Panc1 (cell line): ENCODE measurements at regions not wholly inside any gene's neighbourhood (a gene's known extent, or its start where the extent isn't known, plus 50 kb on each side); places are given as distances from the start of the nearest gene placed in this dataset.

Experiments used
- ATAC-seq: fragments of 200-7000 bp; cut with Tn5 transposase; 2 replicates; pipeline ENCODE4 v1.9.1; 2020; ENCODE audit warnings: mild to moderate bottlenecking, moderate library complexity
- BruUV-seq: library from RNA; stranded (reverse); fragments of 400-500 nt; replicated peaks from 2 replicates; lab custom pipeline; 2021; lab: Mats Ljungman, UMichigan
- CTCF ChIA-PET: fragments of 300-600 bp; sonication (Branson Sonifier 250); formaldehyde crosslinking; loops from one replicate; lab custom pipeline; 2022; ENCODE audit warnings: antibody characterized with exemption; lab: Charles Lee
- POLR2A ChIA-PET: fragments of 300-600 bp; sonication (Branson Sonifier 250); formaldehyde crosslinking; loops from one replicate; lab custom pipeline; 2022; ENCODE audit warnings: antibody characterized with exemption; lab: Charles Lee
- DNase-seq: peaks from one replicate; pipeline ENCODE4 v3.0.0-alpha.2; 2010; ENCODE audit warnings: low read depth, low spot score
- H3K27ac ChIP-seq: 2 replicates; pipeline ENCODE4 v1.5.1; 2011; ENCODE audit warnings: mild to moderate bottlenecking, low read length, inconsistent platforms
- H3K27me3 ChIP-seq: fragments of 200-500 bp; sonication (Bioruptor generic); 2 replicates; pipeline ENCODE4 v1.6.0; 2014; ENCODE audit warnings: low read length, inconsistent platforms; ENCODE audit not compliant: control insufficient read depth, insufficient read depth
- H3K36me3 ChIP-seq: fragments of 200-500 bp; sonication (Bioruptor generic); 2 replicates; pipeline ENCODE4 v1.5.1; 2014; ENCODE audit warnings: inconsistent platforms, mild to moderate bottlenecking, low read length, moderate library complexity; ENCODE audit not compliant: control insufficient read depth, insufficient read depth
- H3K4me1 ChIP-seq: 2 replicates; pipeline ENCODE4 v1.5.1; 2011; ENCODE audit warnings: inconsistent platforms, mild to moderate bottlenecking, low read length, moderate library complexity; ENCODE audit not compliant: control insufficient read depth, insufficient read depth
- H3K4me3 ChIP-seq, 2 experiments: 2 replicates each; pipeline ENCODE4 v1.5.1; 2011 to 2012; ENCODE audit warnings: low read depth in 2 of 2, low read length in 2 of 2, mild to moderate bottlenecking in 2 of 2, inconsistent platforms in 1 of 2, moderate library complexity in 1 of 2
- H3K9me3 ChIP-seq: fragments of 200-500 bp; sonication (Bioruptor generic); 2 replicates; pipeline ENCODE4 v1.5.1; 2014; ENCODE audit warnings: low read depth, mild to moderate bottlenecking, inconsistent platforms, low read length, moderate library complexity; ENCODE audit not compliant: control insufficient read depth, insufficient read depth
- CTCF ChIP-seq: fragments of 450-650 bp; IDR thresholded peaks from 2 replicates; pipeline ENCODE4 v1.5.1; 2017; ENCODE audit warnings: mild to moderate bottlenecking
- POLR2AphosphoS5 ChIP-seq: IDR thresholded peaks from 2 replicates; pipeline ENCODE4 v1.6.1; 2012; ENCODE audit warnings: mild to moderate bottlenecking, low read depth, low read length, moderate library complexity
- SIN3A ChIP-seq: IDR thresholded peaks from 2 replicates; pipeline ENCODE4 v1.6.1; 2012; ENCODE audit warnings: low read depth, mild to moderate bottlenecking, low read length, moderate library complexity, borderline replicate concordance; ENCODE audit not compliant: insufficient read depth
- TCF7L2 ChIP-seq: IDR thresholded peaks from 2 replicates; pipeline ENCODE4 v1.6.1; 2011; ENCODE audit warnings: mild to moderate bottlenecking, low read depth, low read length, inconsistent platforms
- in situ Hi-C: cut with HindIII; loops from 2 replicates; pipeline ENCODE4 v1.10.0; 2016; ENCODE audit warnings: low sequenced_read_pairs, low pct_unique_long_range_greater_than_20kb
- intact Hi-C: fragments of 100-400 bp; cut with micrococcal nuclease; formaldehyde crosslinking; loops from one replicate; pipeline ENCODE4 v1.10.0; 2022; ENCODE audit not compliant: unreplicated experiment
- TF ChIP-seq, protein P1 (sequence below), 2 experiments: IDR thresholded peaks; 2 replicates each; pipeline ENCODE4 v1.6.1; 2011 to 2012; ENCODE audit warnings: low read depth in 2 of 2, control low read depth in 1 of 2, low read length in 1 of 2, mild to moderate bottlenecking in 1 of 2, moderate library complexity in 1 of 2; ENCODE audit not compliant: insufficient read depth in 1 of 2

DNA sequence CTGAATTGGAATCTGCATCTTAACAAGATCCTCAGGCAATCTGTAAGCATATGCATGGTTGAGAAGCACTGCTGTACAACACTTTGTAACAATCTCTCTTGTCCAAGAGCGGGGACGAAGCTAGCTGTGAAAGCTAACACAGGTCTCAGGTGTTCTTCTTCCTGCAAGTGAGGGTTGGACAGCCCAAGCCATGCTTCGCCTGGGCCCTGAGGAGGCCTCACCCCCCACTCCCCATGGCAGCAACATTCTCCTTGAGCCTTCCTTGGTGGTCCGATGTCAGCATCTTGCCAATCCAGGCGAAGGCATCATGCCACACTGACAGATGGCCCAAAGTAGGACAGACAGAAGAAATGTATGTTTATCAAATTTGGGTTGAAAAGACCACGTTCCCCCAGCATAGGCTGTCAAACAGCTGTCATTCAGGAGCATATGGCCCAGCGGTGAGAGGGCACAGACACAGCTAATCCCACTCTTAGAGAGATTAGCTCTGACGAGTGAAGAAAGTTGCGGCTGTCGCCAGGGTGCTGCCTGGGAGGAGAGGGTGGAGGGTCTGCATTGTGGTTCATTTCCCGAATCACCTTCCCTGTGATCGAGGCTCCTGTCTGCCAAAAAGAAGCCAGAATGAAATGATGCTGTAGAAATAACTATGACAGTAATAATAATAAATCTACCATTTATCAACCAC, 344.7 kb downstream of the MYCN start:
- H3K4me1 ChIP-seq: no peaks in the 10 kb centered on the region
- intact Hi-C loops (no loop called here), in situ Hi-C loops (no loop called here)
- ATAC-seq: no peak
- no peak overlapping the region for H3K27ac ChIP-seq
- TF ChIP-seq, protein P1, sequence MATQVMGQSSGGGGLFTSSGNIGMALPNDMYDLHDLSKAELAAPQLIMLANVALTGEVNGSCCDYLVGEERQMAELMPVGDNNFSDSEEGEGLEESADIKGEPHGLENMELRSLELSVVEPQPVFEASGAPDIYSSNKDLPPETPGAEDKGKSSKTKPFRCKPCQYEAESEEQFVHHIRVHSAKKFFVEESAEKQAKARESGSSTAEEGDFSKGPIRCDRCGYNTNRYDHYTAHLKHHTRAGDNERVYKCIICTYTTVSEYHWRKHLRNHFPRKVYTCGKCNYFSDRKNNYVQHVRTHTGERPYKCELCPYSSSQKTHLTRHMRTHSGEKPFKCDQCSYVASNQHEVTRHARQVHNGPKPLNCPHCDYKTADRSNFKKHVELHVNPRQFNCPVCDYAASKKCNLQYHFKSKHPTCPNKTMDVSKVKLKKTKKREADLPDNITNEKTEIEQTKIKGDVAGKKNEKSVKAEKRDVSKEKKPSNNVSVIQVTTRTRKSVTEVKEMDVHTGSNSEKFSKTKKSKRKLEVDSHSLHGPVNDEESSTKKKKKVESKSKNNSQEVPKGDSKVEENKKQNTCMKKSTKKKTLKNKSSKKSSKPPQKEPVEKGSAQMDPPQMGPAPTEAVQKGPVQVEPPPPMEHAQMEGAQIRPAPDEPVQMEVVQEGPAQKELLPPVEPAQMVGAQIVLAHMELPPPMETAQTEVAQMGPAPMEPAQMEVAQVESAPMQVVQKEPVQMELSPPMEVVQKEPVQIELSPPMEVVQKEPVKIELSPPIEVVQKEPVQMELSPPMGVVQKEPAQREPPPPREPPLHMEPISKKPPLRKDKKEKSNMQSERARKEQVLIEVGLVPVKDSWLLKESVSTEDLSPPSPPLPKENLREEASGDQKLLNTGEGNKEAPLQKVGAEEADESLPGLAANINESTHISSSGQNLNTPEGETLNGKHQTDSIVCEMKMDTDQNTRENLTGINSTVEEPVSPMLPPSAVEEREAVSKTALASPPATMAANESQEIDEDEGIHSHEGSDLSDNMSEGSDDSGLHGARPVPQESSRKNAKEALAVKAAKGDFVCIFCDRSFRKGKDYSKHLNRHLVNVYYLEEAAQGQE (IDR thresholded peaks at IDR 0.05; ENCODE audit: insufficient read depth in 1 of 2, low read depth in 2 of 2, low read length in 1 of 2): no peak
- TF ChIP-seq POLR2AphosphoS5 (no peak), TCF7L2 (no peak), SIN3A (no peak), CTCF (no peak)
- H3K36me3 ChIP-seq: no peaks in the 10 kb centered on the region
- DNase-seq: no peak
- no peak overlapping the region for H3K4me3 ChIP-seq
- no TSS peak for BruUV-seq
- POLR2A ChIA-PET: no interaction called here
- CTCF ChIA-PET: no interaction called here
- H3K9me3 ChIP-seq: no peaks in the 10 kb centered on the region
- H3K27me3 ChIP-seq: no peaks in the 10 kb centered on the region; the same call in 1 of the 2 replicates

DNA sequence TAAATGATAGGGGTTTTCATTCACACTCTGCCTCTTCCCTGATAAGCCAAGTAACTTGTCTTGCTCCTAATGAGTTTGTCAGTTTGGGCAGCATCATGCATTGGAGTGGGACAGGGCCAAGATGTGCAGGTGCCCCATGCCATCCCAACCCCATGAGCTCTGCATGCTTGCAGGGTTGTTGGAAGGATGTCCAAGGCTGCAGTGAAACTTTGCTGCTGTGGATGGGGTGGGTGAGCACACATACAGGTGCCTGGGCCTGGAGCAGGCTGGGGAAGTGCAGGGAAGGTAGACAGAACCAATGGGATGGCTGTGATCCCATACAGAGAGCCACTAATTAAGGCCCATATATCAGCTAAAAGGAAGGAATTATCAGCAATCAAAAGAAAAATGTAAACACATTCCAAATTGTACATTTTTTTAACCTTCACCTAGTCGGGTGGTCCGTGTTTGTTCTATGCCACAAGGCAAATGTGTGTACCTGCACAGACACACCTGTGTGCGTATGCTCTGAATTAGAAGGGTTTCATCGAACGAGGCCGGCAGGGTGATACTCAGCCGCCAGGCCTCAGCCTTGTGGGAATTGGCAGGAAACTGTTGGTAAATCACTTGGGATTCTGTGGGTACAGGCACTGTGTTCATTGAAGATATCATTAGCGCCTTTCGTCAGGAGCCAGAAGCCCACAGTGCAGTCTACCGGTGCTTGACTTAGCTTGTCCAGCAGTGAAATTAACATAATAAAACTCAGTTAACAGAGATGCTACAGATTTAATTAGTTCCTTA, 342.9 kb downstream of the MYCN start:
- in situ Hi-C loops: no loop called here
- ATAC-seq: no peak
- H3K4me3 ChIP-seq: no peak overlapping the region
- intact Hi-C loops: no loop called here
- no peaks in the 10 kb centered on the region for H3K4me1 ChIP-seq
- POLR2A ChIA-PET: no interaction called here
- no peak for TF ChIP-seq POLR2AphosphoS5
- no peak for TF ChIP-seq CTCF
- TF ChIP-seq, protein P1 (IDR thresholded peaks at IDR 0.05; ENCODE audit: insufficient read depth in 1 of 2, low read depth in 2 of 2, low read length in 1 of 2): no peak
- no peak for TF ChIP-seq TCF7L2
- TF ChIP-seq SIN3A: no peak
- no peaks in the 10 kb centered on the region; the same call in 1 of the 2 replicates for H3K27me3 ChIP-seq
- no peak for DNase-seq
- BruUV-seq: no TSS peak
- H3K36me3 ChIP-seq: no peaks in the 10 kb centered on the region
- CTCF ChIA-PET: no interaction called here
- no peak overlapping the region for H3K27ac ChIP-seq
- H3K9me3 ChIP-seq: no peaks in the 10 kb centered on the region
